ENCODE measurements at regions not wholly inside any gene's neighbourhood (a gene's known extent, or its start where the extent isn't known, plus 50 kb on each side); places are given as distances from the start of the nearest gene placed in this dataset.

DNA sequence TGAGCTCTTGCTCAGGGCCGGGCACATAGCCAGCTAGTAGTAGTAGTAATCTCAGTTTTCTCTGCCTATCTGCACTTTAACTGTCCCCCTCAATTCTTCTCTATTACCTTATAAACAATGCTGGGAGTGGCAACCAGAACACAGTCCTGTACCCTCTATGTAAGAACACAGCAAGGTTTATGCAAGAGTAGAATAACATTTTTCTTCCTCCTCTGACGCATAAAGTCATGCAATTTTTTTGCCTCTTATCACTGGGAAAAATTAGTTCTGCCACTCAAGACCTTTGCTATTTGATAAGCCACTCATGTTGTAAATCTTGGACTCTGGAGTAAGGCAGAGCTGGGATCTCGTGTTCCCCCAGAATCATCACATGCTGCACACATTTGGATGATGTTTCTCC lies 200.7 kb upstream of the SOX11 start:
- DNase-seq (ENCODE audit: low read depth): no peak

DNA sequence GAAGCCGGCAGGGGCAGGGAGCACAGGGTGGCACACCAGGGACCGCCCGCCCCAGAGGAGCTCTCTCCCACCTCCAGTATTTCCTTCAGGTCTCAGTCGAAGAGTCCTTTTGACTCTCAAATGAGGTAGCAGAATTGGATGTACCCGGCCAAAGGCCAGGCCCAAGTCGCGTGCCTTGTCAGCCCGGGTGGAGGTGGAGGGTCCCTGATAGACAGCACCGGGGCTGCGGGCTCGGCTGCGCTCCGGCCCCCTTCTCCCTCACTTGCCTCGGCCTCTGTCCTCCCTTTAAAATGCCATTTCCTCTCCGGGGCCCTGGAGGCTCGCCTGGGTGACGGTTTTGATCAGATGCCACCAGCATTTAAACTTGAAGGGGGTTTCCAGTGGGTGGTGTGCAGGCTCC lies 198.9 kb upstream of the SOX11 start:
- no peak for DNase-seq (ENCODE audit: low read depth)

DNA sequence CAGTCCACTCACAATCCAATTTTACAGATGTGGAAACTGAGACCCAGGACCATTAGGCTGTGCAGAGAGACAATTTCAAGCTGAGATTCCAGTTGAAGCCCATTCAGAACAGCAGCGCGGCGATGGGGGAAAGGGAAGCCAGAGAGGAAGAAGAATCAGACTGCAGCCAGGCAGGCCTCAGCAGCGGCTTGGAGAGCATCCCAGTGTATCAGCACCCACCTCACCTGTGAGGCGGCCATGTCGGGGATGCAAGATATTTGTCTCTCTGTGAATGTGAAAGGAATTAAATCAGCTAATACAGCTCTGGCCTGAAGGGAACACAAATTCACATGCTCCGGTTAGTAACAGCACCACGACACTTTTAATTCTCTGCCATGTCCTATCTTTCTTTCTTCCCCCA lies 198.0 kb upstream of the SOX11 start:
- no peak for DNase-seq (ENCODE audit: low read depth)

DNA sequence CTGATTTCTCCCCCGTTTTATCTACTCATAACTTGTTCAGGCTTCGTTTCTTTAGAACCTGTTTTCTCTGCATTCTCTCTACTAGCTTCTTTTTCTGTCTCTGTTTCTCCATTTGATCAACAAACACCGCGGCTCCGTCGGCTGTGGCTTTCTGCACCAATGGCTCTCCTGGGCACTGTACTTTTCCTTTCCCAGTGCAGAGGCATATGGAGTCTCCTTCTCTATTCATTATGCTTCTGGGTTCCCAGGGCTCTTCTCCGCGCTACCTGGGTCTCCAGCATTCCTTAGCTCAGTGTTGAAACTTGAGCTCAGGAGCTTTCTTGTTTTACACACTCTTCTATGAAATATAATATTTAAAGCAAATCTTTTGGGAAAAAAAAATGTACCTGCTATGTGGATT lies 196.6 kb upstream of the SOX11 start:
- DNase-seq (ENCODE audit: low read depth): no peak

DNA sequence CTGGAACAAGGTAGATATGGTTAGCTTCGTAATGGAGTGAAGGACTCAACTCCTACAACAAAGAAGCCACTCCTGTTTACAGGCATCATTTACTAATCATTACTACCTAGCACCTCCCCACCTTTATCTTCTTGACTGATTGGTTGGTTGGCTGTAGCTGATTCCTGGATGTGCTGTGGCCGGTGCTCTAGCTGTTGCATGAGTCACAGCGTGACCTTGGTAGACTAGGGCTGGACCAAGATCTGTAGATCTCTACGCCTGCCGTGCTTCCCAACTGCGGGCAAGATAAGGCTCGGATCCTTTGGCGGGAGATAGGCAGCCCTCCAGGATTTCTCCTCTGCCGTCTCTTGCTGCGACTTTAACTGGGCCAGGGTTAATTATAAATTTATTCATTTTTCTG lies 194.3 kb upstream of the SOX11 start:
- no peak for DNase-seq (ENCODE audit: low read depth)

DNA sequence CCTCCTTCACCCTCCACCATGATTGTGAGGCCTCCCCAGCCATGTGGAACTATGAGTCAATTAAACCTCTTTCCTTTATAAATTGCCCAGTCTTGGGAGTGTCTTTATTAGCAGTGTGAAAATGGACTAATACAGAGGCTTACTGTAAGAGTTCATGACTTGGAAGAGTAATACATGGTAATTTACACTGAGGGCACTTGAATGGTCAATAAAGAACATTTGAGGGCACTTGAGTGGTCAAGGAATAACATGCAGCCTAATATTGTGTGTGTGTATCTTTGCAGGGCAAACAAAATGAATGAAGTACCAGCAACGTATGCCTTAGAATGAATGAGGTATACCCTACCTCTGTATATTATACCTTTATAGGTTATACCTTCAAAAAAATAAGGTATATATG lies 190.4 kb upstream of the SOX11 start:
- DNase-seq (ENCODE audit: low read depth): no peak

DNA sequence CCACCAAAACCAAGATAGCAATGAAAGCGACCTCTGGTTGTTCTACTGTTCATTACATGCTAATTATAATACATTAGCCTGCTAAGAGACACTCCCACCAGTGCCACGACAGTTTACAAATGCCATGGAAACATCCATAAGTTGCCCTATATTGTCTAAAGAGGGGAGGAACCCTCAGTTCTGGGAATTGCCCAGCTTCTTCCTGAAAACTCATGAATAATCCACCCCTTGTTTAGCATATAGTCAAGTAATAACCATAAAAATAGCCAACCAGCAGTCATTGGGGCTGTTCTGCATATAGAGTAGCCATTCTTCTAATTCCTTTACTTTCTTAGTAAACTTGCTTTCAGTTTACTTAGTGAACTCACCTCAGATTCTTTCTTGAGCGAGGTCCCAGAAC lies 189.8 kb upstream of the SOX11 start:
- DNase-seq (ENCODE audit: low read depth): no peak

DNA sequence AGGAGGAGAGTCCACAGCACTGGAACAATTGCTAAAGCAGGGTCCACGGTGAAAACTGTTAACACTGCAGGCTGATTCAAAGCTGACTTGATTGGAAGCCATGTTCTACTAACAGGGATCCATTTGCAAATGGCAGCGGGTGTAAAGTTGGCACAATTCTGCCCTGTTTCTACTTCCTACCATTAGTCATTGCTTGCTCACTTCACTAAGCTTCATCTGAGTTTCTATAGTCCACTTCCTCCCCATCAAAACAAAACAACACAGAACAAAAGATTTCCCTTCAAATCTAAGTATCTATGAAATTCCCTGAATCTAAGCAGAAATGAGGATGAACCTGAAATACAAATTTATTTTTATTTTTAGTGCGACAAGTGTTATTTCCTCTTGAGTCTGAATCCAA lies 187.4 kb upstream of the SOX11 start:
- no peak for DNase-seq (ENCODE audit: low read depth)

DNA sequence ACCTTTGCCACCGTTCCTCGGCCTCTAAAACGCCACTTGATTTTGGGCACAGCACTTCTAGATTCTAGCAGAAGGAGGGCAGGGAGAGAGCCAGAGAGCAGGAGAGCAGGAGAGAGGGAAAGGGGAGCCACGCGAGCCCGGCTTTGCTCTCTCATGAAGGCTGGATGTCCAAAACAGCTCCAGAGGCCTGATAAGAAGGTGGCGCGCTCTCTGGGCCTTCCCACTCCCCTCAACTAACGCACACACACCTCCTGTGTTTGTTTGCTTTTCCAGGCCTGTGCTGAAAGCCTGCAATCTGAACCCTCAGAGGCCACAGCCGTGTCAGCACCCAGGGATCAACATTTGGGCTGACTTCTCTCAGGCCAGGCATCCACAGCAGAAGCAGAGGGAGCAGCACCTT lies 184.8 kb upstream of the SOX11 start:
- no peak for DNase-seq (ENCODE audit: low read depth)

DNA sequence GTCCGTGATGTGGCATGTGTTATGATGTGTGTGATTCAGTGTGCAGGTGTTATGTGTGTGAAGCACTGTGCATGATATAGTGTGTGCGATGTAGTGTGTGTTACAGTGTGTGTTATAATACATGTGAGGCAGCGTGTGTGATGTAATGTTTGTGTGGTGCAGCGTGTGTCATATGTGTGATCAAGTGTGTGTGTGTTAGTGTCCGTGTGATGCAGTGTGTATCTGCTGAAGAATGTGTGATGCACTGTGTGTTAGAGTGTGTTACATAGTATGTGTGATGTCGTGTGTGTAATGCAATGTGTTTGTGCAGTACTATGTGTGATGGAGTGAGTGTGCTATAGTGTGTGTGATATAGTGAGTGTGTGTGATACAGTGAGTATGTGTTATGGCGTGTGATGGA lies 182.8 kb upstream of the SOX11 start:
- no peak for DNase-seq (ENCODE audit: low read depth)

DNA sequence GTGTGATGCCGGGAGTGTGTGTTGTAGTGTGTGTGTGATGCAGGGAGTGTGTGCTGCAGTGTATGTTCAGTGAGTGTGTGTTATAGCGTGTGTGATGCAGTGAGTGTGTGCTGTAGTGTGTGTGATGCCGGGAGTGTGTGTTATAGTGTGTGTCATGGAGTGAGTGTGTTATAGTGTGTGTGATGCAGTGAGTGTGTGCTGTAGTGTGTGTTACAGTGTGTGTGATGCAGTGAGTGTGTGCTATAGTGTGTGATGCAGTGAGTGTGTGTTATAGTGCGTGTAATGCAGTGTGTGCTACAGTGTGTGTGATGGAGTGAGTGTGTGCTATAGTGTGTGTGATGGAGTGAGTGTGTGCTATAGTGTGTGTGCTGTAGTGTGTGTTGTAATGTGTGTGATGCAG lies 182.1 kb upstream of the SOX11 start:
- DNase-seq (ENCODE audit: low read depth): no peak

DNA sequence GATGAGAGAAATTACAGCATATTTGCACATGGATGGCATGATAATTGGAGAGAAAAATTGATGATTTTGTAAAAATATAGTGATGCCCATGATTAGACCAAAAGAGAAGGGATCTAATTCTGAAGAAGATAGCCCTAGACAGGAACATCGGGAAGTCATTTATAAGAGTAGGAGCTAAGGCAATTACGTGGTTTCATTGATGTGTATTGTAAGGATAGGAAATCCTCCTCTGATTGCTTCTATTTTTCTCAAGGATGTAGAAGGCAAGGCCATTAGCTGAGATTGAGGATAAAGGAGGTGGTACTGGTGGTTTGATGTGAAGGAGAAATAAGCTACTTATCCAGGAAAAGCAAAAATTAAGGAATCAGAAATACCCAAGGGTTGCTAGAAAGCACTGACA lies 176.5 kb upstream of the SOX11 start:
- DNase-seq (ENCODE audit: low read depth): no peak

DNA sequence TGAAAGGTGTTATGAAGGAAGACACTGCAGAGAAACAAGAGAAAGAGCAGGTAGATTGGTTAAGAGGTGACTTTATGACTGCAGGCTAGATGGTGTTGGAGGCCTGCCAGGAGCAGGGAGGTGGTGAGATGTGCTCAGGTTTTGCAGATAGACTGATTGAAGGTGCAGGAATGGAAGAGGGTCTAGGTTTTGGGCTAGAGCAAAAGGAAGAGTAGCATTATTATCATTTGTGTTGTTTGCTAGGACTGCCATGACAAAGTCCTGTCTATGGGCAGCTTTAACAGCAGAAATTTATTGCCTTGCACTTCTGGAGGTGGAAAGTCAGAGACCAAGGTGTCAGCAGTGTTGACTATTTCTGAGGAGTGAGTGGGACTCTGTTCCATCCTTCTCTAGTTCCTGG lies 172.9 kb upstream of the SOX11 start:
- no peak for DNase-seq (ENCODE audit: low read depth)

DNA sequence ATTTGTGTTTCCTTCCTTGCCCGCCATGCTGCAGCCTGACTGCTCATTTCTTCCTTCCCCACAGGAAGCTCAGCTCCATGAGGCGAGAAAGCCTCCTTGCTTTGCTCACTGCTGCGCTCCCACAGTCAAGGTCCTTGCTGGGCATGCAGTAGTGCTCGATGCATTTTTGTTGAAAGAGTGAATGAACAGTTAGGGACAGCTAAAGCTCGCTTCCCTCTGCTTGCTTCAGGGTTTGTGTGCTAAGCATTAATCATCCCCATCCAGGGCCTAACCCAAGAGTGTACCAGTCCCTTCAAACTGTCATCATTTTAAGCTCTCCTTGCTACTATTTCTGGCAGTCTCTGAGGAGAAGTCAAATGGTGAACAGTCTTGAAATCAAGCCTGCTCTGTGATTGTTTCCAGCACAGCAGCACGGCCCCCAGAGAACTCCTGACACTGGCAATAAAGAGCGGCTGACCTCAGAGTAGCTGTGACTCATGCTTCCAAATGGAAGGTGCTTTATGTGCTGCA lies 171.7 kb upstream of the SOX11 start:
- DNase-seq (ENCODE audit: low read depth): no peak

DNA sequence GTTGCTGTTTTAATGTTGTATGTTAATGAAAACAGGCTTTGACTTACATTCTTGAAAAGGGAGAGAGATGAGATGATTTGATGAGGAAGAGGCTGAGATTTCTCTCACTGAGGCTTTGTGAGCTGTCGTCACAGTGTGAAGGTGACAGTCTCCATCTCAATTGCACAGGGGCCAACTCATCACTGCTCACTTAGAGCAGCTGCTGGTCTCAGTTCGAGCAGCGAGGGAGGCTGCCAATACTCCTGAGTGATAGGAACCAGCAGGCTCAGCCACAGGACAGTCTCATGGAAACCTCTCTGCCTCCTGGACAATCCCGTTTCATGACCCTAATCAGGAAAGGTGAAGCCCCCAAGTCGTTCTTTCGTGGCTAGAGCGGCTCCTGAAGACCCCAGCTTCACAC lies 170.7 kb upstream of the SOX11 start:
- DNase-seq (ENCODE audit: low read depth): no peak

DNA sequence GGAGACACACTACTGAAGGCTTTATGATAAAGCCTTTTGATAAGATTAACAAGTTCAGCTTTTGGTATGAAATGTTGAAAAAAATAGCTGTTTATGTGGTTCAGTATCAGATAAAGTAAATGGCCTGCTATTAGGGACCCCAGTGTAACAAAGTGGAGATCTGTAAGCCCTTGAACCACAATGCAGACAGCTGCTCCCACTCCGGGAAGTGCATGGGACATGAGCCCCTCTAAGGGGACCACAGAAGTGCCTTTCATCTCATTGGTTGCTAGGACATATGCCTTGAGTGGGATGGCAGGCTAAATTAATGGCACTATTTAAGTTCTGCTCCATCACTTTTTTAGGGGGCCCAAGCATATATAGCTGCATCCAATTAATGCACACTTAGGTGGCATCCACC lies 167.6 kb upstream of the SOX11 start:
- DNase-seq (ENCODE audit: low read depth): no peak

DNA sequence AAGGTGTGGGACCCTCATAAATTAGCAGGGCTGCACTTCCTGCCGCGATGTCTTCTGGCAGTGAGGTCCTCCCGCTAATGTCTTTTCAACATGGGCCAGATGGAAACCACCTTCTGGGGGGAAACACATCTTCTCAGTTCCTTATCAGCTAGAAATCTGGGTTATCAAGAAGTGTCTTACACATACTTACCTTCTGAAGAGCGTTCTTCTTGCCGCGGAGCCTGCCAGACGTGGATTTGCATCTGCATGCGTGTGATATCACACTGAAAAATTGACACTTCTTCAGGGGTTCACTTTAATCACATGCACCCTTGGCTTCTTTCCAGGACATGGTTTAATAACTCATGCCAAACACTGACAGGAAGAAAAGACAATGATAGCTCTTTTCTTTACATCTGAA lies 163.5 kb upstream of the SOX11 start:
- no peak for DNase-seq (ENCODE audit: low read depth)

DNA sequence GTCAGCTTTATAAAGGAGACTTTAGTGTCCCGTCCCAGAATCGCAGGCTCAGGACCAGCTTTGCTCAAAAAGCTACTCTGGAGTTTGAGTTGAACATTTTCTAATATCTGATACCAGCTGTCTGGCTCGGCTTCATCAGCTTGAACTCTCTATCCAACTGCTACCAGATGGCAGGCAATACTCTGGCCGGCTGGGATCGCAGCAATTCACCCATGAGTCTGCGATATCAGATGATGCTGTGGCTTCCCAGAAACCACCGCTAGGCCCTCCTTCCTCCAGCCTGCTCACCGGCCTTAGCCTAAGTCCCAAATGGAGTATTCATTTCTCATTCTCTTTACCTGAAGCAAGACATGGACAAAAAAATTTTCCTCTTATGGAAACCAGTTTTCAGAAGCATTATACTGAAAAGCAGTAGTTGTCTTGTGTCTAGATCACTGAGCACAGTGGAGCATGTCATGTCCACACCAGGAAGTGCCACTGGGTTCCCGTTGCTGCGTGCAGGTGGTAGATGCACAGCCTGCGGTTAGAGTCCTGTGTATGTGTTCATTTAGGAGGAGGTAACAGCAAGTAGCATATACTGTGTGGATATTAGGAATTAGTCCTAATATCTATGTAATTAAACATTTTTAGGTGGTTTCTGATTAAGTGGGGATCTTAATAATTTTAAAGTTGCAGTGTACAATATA lies 162.0 kb upstream of the SOX11 start:
- no peak for DNase-seq (ENCODE audit: low read depth)

DNA sequence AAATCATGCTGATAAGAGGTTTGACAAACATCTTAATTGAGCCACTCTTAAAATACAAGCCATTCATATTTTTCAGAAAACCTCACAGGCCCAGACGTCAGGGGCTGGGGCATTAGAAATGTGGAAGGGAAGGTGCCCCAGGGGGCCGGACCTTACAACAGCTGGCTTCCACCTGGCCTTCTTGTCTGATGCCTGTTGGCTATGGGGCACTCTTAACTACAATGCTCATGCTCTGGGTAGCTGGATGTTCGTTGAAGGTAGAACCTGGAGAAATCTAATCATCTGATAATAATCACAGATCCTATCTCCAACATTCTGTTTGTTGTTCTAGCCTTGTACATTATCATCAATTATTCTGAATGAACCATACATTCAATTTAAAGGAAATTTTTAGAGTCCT lies 156.9 kb upstream of the SOX11 start:
- DNase-seq (ENCODE audit: low read depth): no peak

DNA sequence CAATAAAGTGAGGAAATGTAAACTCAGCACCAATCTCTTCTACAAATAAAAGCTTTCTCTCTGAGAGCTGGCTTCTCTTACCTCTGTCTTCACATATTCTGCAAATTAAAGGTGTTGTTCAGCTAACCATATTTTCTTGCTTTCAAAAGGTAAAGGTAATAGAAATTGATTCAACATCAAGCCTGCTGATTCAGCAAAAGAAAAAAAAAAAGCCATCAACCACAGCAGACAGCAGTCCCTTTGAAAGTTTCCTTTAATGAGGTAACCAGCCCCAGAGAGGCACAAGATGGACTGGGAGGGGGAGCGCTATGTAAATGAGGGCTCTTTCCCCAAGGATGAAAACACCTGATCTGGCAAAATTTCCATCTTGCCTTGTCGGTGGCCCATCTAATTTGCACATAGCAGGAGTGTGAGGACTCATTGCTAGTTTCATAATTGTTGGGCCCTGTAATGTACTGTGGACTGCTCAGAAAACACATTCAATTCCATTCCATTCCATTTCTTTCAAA lies 154.9 kb upstream of the SOX11 start:
- no peak for DNase-seq (ENCODE audit: low read depth)

DNA sequence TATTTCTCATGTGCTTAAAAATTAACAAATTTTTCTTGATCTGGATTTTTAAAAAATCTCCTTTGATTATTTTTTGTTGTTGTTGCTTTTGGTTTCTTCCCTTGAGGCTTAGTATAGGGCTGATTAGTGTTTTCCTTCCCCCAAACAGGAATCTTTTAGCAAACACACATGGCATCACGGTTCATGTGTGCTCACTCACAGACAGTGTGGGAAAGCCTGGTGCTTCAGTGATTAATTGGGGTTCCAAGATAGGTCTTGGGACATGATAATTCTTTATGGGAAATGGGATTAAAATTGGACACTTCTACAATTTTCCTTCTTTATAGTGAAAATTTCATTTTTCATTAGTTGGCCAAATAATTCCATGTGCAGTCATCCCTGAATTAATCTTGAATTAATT lies 153.9 kb upstream of the SOX11 start:
- no peak for DNase-seq (ENCODE audit: low read depth)

DNA sequence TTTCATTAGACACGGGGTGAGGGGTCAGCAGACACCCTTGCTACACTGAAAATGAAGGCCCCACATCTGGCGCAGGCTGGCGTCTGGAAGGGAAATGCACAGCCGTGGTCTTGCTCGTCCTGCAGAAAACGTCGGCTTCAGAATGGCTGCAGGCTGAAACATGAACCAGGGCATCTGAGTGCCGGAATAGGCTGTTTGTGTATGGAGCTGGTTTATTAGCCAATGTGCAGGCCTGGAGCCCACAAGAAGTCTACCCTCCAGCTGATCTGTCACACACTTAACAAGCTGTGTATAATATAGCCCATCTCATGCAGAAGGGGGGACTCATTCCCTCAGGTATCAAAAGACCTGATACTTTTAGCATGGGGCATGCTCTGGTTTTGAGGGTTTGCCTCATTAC lies 153.4 kb upstream of the SOX11 start:
- no peak for DNase-seq (ENCODE audit: low read depth)

DNA sequence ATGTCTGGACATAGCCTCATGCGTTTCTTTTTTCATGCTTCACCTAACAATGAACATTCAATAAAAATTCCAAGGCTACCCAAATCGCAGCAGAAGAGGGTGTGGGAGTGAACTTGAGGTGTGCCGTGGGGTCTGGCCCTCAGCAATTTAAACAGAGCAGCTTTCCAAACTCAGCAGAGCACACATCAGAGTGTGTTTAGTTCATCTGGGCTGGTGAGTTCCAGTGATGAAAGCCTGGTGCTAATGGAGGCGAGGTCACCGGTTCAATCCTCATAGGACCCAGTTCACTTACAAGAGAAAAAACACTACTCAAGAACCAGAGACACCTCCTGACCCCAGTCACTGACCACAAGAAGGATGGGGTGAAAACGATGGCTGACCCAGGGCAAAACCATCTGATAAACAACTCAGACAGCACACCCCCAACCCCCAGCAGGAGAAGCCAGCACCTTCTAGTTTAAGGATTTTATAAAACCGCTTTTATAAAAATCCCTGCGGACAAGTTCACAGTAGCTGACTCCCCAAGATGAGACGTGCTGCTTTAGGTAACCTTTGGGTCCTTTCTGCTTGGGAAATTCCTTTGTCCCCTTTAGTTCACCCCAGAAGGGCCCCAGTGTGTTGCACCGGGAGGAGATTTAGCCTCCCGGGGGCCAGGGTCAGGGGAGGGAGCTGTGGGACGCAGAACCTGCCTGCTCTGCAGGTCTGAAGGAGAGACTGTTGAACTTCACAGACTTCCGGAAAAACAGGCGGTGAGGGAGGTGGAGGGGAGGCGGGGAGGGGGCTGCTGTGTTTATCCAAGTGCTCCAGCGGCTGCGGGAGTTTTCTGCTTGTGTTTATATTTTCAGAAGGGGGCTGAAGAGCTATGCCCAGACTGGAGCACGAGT lies 152.7 kb upstream of the SOX11 start:
- DNase-seq (ENCODE audit: low read depth): no peak
